NCI-H1417 treated with DMSO at 0.1 percent for 48 hours (cell line): ENCODE measurements at regions not wholly inside any gene's neighbourhood (a gene's known extent, or its start where the extent isn't known, plus 50 kb on each side); places are given as distances from the start of the nearest gene placed in this dataset.

ENCODE experiments used
- DNase-seq: peaks from one replicate; lab custom pipeline; 2025; lab: John Stamatoyannopoulos, UW

DNA sequence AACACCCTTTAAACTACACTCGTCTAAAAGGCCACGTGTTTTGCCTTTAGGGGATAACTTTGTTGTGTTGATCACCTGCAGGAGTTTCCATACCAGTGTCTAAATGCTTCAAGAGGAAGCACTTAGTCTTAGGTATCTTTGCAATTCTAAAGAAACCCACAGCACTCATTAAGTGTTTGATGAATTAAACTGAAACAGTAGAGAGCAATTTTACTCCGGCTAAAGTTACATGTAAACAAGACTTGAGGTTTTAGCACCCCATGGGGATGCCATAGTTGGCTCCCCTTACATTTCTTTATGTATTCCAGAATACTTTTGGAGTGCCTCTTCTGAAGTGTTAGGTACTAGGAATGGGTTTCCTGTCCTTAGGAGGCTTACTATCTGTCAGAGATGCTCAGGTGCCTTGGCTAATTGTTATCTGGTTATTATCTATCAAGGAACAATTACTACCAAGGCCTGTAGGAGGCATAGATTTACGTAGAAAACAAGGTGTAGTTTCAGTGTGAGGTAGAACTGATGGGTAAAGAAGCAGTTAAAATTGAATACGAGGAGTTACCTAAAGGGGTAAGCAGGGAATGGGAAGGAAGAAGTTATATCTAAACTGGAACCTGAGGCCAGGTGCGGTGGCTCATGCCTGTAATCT lies 176.8 kb upstream of the SAMSN1 start:
- DNase-seq, result no peak

DNA sequence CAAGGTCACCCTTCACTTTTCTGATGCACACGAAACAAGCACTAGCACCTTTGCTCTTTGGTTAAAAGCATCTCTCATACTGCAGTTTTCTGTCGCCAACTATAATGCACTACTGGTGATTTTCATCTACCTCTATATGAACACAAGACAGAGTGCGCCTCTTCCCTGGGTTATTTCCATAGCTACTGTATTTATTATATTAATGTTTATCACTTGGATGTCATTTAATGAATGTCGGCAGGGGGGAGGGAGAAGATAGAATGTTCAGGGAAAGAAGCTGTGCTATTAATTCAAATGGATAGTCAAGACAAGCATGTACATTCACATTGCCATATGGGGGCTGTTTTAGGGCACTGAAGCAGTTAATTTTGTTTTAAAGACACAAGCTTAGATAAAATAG lies 174.1 kb upstream of the SAMSN1 start:
- no peak for DNase-seq

GRCh38 chr21:14718951-14719350 lies 172.8 kb upstream of the SAMSN1 start:
- no peak for DNase-seq

GRCh38 chr21:14716761-14717396 lies 170.8 kb upstream of the SAMSN1 start:
- DNase-seq, result no peak

- DNase-seq, result no peak
Measured at GRCh38 chr21:14713109-14713508, 167.0 kb upstream of the SAMSN1 start.

DNA sequence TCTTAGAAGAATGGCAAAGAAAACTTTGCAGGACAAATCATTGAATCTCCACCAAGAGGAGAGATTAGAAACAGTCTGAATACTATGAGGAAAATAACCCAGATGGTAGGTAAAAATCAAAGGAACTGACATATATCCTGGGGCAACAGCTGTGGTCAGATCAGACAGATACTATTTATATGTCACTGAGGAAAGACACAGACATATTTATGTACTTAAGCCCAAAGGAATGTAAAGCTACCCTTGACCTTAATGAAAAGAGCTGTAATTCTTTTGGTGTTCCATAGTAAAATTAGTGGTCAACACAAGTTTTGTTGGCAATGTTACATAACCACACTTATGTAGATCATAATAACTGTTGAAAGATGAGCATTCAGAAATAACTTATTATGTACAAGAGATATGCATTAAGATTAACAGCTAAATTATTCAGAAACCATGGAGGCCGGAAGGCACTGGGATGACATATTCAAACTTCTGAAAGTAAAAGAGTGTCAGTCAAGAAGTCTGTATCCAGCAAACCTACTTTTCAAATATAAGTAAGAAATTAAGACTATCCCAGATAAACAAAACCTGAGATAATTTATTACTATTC lies 166.1 kb upstream of the SAMSN1 start:
- DNase-seq, result no peak

DNA sequence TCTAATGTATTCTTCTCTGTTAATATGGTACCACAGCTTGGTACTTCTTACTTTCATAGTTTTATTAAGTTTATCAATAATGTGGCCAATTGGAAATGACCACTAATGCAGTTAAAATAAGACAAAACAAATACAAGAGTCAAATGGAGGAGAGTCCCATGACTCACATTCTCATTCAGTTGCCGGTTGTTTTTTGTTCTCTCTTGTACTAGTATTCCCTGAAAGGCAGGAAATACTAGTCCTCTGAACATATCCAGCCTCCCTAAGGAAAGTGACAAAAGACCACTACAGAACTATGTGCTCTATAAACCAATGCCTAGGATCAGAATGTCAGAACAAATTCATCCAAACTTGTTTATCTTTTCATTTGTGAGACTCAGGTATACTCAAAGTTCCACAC lies 165.2 kb upstream of the SAMSN1 start:
- no peak for DNase-seq

DNA sequence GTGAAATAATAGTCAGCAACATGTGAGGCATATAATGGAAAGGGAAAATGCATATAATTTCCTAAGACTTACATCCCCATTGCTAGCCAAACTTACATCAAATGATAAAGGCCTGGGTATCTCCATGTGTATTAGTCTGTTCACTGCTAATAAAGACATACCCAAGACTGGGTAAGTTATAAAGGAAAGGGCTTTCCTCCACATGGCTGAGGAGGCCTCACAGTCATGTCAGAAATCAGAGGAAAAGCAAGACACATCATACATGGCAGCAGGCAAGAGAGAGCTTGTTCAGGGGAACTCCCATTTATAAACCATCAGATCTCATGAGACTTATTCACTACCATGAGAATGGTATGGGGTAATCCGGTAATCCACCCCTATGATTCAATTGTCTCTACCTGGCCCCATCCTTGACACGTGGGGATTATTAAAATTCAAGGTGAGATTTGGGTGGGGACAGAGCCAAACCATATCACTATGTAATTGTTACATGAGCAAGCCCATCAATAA lies 161.5 kb upstream of the SAMSN1 start:
- DNase-seq, result no peak

DNA sequence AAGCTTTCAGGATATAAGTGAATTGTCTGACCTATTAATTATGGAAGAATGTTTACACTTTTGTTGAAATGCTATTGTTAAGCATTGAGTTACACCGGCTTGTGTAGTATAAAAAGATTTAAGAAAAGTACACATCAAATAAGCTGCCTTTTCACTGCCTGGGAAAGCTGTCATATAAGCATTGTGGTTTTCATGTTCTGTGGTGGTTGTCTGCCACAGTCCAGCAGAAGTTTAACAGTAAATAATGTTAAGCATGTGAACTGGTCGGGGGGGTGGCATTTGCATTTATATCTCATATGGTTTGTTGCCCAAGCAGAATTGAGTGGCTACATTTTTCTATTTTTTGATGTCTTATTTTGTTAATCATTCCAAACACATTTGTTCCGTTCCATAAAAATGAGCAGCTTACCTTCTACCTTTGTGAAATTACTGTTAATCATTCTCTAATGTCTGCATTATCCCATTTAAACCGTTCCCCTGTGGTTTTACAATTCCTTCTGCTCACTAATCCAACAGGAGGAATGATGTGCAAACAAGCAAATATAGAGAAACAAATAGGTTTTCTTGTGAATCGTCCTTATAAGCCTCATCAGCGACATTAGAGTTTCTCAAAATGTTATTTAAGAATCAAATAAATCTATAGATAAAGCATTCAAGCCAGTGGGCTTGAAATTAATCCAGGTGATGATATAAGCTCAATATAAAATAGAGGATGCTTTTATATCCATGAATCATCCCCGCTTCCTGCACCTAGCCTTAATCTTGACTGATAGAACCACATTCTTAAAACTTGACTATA lies 160.8 kb upstream of the SAMSN1 start:
- no peak for DNase-seq

- no peak for DNase-seq
Measured at GRCh38 chr21:14699433-14700407, 153.6 kb upstream of the SAMSN1 start.

DNA sequence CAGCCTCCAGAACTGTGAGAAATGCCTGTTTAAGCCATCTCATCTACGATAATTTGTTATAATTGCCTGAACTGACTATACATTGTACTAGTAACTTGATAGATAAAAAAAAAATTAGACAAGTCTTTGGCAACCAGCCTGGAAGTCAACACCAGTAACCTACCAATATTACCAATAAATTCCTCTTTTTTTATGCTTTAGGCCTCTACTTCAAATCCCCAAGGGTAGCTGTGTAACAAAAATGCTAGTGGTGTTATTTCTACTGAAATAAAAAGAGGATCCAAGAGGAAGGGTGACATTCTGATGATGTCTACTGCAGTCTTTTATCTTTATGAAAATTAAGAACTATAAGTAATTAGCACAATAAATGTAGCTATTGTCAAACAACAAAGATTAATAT lies 151.7 kb upstream of the SAMSN1 start:
- DNase-seq, result no peak

GRCh38 chr21:14694817-14695216 lies 148.7 kb upstream of the SAMSN1 start:
- no peak for DNase-seq

GRCh38 chr21:14693997-14694396 lies 147.9 kb upstream of the SAMSN1 start:
- no peak for DNase-seq

GRCh38 chr21:14691914-14692313 lies 145.8 kb upstream of the SAMSN1 start:
- DNase-seq, result peak; percentile 72

DNA sequence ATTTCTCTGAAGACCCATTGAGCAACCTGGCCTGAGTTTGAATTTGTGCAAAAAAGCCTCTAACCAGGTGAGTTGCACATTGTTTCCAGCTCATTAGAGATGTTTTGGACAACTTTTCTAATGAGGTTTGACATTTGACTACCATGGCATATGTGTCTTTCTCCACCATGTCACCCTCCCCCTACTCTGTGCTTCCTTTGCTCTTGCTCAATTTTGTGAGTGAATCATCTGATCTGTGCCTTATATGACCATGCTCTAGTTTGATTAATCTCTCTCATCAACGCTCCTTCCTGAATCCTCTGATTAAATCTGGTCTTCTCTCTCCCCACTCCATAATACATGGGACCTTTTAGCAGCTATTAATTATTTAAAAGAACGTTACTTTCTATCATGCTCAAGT lies 144.8 kb upstream of the SAMSN1 start:
- DNase-seq, result no peak

GRCh38 chr21:14688936-14689335 lies 142.8 kb upstream of the SAMSN1 start:
- no peak for DNase-seq

DNA sequence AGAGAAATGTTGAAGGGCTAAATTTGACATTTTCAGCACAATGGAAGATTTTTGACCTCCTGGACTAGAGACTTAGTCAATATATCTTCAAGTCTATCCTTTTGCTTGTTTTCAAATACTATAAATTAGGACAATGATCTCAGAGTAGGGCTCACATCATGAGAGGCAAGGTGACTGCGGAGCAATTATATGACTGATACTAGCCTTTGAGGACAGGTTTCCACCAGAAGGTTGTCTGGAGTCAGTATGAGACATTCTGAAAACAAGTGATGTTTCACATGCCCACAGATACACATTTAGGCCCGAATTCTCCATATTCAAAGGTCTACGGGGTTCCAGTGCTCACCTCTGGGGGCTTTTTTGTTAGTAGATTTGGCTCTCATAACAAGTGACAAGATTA lies 142.3 kb upstream of the SAMSN1 start:
- DNase-seq, result no peak

- no peak for DNase-seq
Measured at GRCh38 chr21:14687268-14687625, 141.1 kb upstream of the SAMSN1 start.

GRCh38 chr21:14686466-14687267 lies 140.6 kb upstream of the SAMSN1 start:
- no peak for DNase-seq

DNA sequence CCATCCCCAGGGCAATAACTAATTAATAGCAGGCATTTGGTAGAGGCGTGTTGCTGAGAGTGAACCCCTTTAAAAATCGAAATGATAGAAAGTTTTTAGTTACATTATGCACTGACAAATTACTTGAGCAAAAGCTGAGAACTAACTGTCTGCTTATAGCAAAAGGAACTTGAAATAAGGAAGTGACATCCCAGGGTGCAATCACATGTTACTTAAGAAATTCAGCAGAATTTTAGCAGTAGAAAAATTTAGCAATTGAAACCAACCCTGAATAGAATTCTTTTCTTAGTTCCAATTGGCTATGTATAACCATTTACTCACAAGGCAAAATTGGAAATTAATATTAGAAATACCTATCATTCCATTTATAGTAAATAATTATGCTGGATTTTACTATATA lies 139.5 kb upstream of the SAMSN1 start:
- no peak for DNase-seq

- DNase-seq, result no peak
Measured at GRCh38 chr21:14684071-14684470, 138.0 kb upstream of the SAMSN1 start.
